Loucy (cell line): ENCODE measurements at regions not wholly inside any gene's neighbourhood (a gene's known extent, or its start where the extent isn't known, plus 50 kb on each side); places are given as distances from the start of the nearest gene placed in this dataset.

Experiments
- H2AFZ ChIP-seq: fragments of 200-600 bp; sonication (generic); 2 replicates; pipeline ENCODE4 v1.6.0; 2016; ENCODE audit warnings: antibody characterized with exemption, mild to moderate bottlenecking, low read length, moderate library complexity
- H3F3A ChIP-seq: fragments of 200-600 bp; 2 replicates; pipeline ENCODE4 v1.6.0; 2016; ENCODE audit warnings: antibody characterized with exemption, low read depth, mild to moderate bottlenecking
- H3K27me3 ChIP-seq: fragments of 200-600 bp; sonication (generic); 2 replicates; pipeline ENCODE4 v1.6.1; 2014; ENCODE audit warnings: low read length, mild to moderate bottlenecking; ENCODE audit not compliant: insufficient read depth, poor library complexity, severe bottlenecking
- H3K36me3 ChIP-seq: fragments of 200-600 bp; sonication (generic); 2 replicates; pipeline ENCODE4 v1.6.1; 2016; ENCODE audit warnings: low read length; ENCODE audit not compliant: insufficient read depth
- H3K4me1 ChIP-seq: fragments of 200-600 bp; sonication (generic); 2 replicates; pipeline ENCODE4 v1.5.1; 2014; ENCODE audit warnings: low read length, mild to moderate bottlenecking; ENCODE audit not compliant: insufficient read depth, poor library complexity, severe bottlenecking
- H3K4me2 ChIP-seq: fragments of 200-600 bp; sonication (generic); 2 replicates; pipeline ENCODE4 v1.6.0; 2014; ENCODE audit warnings: antibody characterized with exemption, low read length, low read depth, mild to moderate bottlenecking; ENCODE audit not compliant: poor library complexity, severe bottlenecking
- H3K4me3 ChIP-seq: fragments of 200-600 bp; sonication (generic); 2 replicates; pipeline ENCODE4 v1.5.1; 2014; ENCODE audit warnings: low read length, mild to moderate bottlenecking, mixed read lengths; ENCODE audit not compliant: poor library complexity, severe bottlenecking
- H3K79me2 ChIP-seq: fragments of 200-600 bp; sonication (generic); 2 replicates; pipeline ENCODE4 v1.6.1; 2014; ENCODE audit warnings: low read length; ENCODE audit not compliant: insufficient read depth
- H3K9ac ChIP-seq: fragments of 200-600 bp; sonication (generic); 2 replicates; pipeline ENCODE4 v1.6.0; 2014; ENCODE audit warnings: mild to moderate bottlenecking, low read depth, low read length, moderate library complexity; ENCODE audit not compliant: poor library complexity, severe bottlenecking
- H3K9me2 ChIP-seq: fragments of 200-600 bp; sonication (generic); replicated peaks from 2 replicates; pipeline ENCODE4 v1.6.1; 2016; ENCODE audit warnings: low read depth, low read length, mixed read lengths
- H3K9me3 ChIP-seq: fragments of 200-600 bp; sonication (generic); 2 replicates; pipeline ENCODE4 v1.6.1; 2014; ENCODE audit warnings: mild to moderate bottlenecking, antibody characterized with exemption, low read length, low read depth; ENCODE audit not compliant: insufficient read depth
- H4K20me1 ChIP-seq: fragments of 200-600 bp; sonication (generic); 2 replicates; pipeline ENCODE4 v1.6.0; 2014; ENCODE audit warnings: antibody characterized with exemption, low read length, mild to moderate bottlenecking; ENCODE audit not compliant: insufficient read depth, poor library complexity, severe bottlenecking
- EZH2phosphoT487 ChIP-seq: fragments of 200-600 bp; IDR thresholded peaks from 2 replicates; pipeline ENCODE4 v1.6.1; 2018; ENCODE audit warnings: antibody characterized with exemption, mild to moderate bottlenecking, moderate library complexity, borderline replicate concordance
- TF ChIP-seq, protein P1 (sequence below): fragments of 200-600 bp; sonication (generic); conservative IDR thresholded peaks from 2 replicates; pipeline ENCODE4 v1.5.1; 2014; ENCODE audit warnings: mild to moderate bottlenecking, antibody characterized with exemption, low read length

DNA sequence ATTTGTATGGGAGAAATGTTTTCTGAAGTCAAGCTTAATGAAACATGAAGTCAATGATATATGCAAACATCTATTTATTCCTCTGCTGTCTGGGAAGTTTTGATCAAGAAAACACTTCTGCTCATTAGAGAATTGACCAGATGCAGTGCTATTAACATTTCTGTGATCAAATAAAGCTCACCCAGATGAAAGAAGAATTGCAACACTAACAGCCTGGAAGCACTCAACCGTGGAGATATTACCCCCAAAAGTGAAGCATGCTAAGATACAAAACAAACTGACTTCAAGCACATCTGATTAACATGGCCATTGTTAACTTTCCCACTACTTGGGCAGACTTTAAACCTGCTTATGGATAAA lies 73.7 kb upstream of the GUCY1A1 start:
- Histone ChIP-seq H3K9me3 (no peaks in the 10 kb centered on the region), H3K4me2 (peak overlapping the region; percentile 26), H3K9ac (peak overlapping the region; percentile 23), H3K79me2 (no peaks in the 10 kb centered on the region), H3K4me1 (peaks cover 14% of the 10 kb centered on the region), H2AFZ (peak overlapping the region; percentile 61), H3K9me2 (no peaks in the 10 kb centered on the region), H3F3A (no peaks in the 10 kb centered on the region), H4K20me1 (no peaks in the 10 kb centered on the region), H3K36me3 (no peaks in the 10 kb centered on the region), H3K27me3 (no peaks in the 10 kb centered on the region), H3K4me3 (no peak overlapping the region)
- no peak for TF ChIP-seq EZH2phosphoT487
- TF ChIP-seq, protein P1, sequence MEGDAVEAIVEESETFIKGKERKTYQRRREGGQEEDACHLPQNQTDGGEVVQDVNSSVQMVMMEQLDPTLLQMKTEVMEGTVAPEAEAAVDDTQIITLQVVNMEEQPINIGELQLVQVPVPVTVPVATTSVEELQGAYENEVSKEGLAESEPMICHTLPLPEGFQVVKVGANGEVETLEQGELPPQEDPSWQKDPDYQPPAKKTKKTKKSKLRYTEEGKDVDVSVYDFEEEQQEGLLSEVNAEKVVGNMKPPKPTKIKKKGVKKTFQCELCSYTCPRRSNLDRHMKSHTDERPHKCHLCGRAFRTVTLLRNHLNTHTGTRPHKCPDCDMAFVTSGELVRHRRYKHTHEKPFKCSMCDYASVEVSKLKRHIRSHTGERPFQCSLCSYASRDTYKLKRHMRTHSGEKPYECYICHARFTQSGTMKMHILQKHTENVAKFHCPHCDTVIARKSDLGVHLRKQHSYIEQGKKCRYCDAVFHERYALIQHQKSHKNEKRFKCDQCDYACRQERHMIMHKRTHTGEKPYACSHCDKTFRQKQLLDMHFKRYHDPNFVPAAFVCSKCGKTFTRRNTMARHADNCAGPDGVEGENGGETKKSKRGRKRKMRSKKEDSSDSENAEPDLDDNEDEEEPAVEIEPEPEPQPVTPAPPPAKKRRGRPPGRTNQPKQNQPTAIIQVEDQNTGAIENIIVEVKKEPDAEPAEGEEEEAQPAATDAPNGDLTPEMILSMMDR = no peak

DNA sequence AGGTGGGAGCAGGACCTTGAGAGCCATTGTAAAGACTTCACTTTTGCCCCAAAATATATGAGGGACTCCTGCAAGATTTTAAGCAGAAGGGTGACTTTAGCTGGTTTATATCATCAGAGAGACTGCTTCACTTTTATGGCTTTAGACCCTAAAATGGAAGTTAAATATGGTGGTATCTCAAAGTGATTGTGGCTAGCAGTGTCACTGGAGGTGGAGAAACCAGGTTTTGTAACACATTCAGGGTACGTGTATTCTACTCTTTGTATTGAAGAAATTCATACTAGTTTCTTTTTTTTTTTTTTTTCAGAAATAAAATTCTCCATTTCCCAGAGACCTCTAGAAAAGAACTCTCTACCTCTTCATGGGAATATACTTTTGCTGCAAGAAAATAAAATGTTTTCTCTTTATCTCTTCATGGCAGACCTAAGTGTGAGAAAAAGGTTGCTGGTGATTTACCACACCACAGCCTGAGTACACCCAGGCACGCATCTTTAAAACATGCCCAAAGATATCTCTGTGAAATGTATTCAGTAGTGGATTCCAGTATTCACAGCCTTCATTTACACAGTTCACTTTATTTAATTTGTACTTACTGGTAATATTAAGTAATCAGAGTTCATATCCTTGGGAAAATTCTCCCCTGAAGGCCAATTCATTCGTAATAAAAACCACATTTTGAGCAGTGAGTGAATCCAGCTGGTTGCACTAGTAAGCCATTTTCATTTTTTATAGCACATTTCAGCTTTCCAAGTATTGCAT lies 74.3 kb upstream of the GUCY1A1 start:
- H3K4me1 ChIP-seq = peaks cover 17% of the 10 kb centered on the region
- no peaks in the 10 kb centered on the region for H3F3A ChIP-seq
- no peaks in the 10 kb centered on the region for H4K20me1 ChIP-seq
- no peaks in the 10 kb centered on the region for H3K9me3 ChIP-seq
- H3K27me3 ChIP-seq = no peaks in the 10 kb centered on the region
- no peaks in the 10 kb centered on the region for H3K9me2 ChIP-seq
- H3K36me3 ChIP-seq = no peaks in the 10 kb centered on the region
- TF ChIP-seq, protein P1 = no peak
- TF ChIP-seq EZH2phosphoT487 = no peak
- peak overlapping the region; percentile 26 for H3K4me2 ChIP-seq
- H3K4me3 ChIP-seq = no peak overlapping the region
- no peaks in the 10 kb centered on the region for H3K79me2 ChIP-seq
- H2AFZ ChIP-seq = peak overlapping the region; percentile 61
- no peak overlapping the region for H3K9ac ChIP-seq

DNA sequence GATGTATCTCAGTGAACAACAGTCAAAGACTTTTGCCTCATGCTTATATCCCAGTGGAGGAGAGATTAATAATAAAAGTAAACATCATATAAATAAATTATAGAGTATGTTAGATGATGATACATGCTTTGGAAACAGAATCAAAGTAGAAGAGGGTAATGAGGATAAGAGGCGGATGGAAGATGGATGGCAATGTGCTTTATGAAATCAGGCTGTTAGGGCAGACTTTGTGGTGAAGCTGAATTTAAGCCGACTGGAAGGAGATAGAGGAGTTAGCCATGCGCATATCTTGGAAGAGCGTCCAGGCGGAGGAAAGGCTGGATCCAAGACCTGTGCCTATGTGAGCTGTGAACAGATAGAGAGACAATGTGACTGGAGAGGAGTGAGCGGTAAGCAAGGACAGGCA lies 74.9 kb upstream of the GUCY1A1 start:
- TF ChIP-seq, protein P1 = no peak
- TF ChIP-seq EZH2phosphoT487 = no peak
- Histone ChIP-seq H3K9me2 (no peaks in the 10 kb centered on the region), H3K79me2 (no peaks in the 10 kb centered on the region), H3K9ac (no peak overlapping the region), H3K36me3 (no peaks in the 10 kb centered on the region), H3K9me3 (no peaks in the 10 kb centered on the region), H3F3A (no peaks in the 10 kb centered on the region), H3K4me2 (no peak overlapping the region), H3K27me3 (no peaks in the 10 kb centered on the region), H3K4me3 (no peak overlapping the region), H2AFZ (peak overlapping the region; percentile 20; the same call in 1 of the 2 replicates), H4K20me1 (no peaks in the 10 kb centered on the region), H3K4me1 (peaks cover 21% of the 10 kb centered on the region)
